ENCODE measurements at regions not wholly inside any gene's neighbourhood (a gene's known extent, or its start where the extent isn't known, plus 50 kb on each side); places are given as distances from the start of the nearest gene placed in this dataset.
A peak's percentile ranks its signal among the peaks of the same experiment; 100 is the strongest.

DNA sequence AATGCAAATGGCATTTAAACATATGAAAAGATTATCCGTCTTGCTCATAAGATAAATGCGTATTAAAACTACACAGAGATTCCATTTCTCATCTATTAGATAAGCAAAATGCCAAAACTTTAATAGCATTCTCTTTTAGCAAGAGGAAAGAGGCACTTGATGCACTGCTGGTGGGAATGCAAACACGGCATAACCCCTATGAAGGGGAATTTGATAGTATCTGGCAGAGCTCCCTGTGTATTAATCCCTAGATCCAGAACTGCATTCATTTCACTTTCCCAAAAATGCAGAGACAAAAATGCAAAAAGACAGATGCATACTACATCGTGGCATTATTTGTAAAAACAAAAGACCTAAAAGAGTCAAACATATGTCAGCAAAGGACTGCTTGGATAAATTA, 193.6 kb upstream of the STARD13 start:
- Mint-ChIP-seq H3K4me1 (ENCODE audit: low read depth) (peaks cover 35% of the 10 kb centered on the region), H3K27me3 (ENCODE audit: insufficient read depth) (peaks cover 1% of the 10 kb centered on the region; the same call in 1 of the 2 replicates)

DNA sequence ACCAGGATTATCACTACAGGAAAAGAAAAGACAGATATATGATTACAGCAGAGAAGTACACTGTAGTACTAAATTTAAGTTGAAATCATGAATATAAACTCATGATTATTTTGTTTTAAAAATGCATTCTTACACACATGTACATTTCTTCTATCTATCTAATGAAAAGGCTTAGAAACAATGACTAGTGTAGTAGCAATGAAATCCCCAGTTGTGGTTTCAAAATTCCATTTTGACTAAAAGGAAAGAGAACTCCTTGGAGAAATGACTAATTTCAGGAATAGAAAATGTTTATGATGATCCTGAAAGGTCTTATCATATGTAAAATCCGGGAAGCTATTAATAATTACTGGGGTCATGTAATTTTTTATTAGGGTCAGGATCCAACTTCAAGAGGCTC, 195.0 kb upstream of the STARD13 start:
- peaks cover 24% of the 10 kb centered on the region for H3K9me3 Mint-ChIP-seq
- H3K27me3 Mint-ChIP-seq (ENCODE audit: insufficient read depth) = peaks cover 1% of the 10 kb centered on the region; the same call in 1 of the 2 replicates
- H3K4me3 Mint-ChIP-seq = no peak overlapping the region
- no peak overlapping the region for H3K27ac Mint-ChIP-seq
- H3K4me1 Mint-ChIP-seq (ENCODE audit: low read depth) = peaks cover 38% of the 10 kb centered on the region
- DNase-seq = peak; percentile 30
- TF ChIP-seq, protein P1, sequence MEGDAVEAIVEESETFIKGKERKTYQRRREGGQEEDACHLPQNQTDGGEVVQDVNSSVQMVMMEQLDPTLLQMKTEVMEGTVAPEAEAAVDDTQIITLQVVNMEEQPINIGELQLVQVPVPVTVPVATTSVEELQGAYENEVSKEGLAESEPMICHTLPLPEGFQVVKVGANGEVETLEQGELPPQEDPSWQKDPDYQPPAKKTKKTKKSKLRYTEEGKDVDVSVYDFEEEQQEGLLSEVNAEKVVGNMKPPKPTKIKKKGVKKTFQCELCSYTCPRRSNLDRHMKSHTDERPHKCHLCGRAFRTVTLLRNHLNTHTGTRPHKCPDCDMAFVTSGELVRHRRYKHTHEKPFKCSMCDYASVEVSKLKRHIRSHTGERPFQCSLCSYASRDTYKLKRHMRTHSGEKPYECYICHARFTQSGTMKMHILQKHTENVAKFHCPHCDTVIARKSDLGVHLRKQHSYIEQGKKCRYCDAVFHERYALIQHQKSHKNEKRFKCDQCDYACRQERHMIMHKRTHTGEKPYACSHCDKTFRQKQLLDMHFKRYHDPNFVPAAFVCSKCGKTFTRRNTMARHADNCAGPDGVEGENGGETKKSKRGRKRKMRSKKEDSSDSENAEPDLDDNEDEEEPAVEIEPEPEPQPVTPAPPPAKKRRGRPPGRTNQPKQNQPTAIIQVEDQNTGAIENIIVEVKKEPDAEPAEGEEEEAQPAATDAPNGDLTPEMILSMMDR (IDR thresholded peaks at IDR 0.05) = no peak
- peaks cover 35% of the 10 kb centered on the region for H3K36me3 Mint-ChIP-seq (ENCODE audit: low read depth)

More for the DNA sequence above, 193.6 kb upstream of the STARD13 start:
- TF ChIP-seq, protein P1 (IDR thresholded peaks at IDR 0.05) = no peak
- peaks cover 15% of the 10 kb centered on the region for H3K9me3 Mint-ChIP-seq
- no peak overlapping the region for H3K27ac Mint-ChIP-seq
- peaks cover 27% of the 10 kb centered on the region for H3K36me3 Mint-ChIP-seq (ENCODE audit: low read depth)
- DNase-seq = no peak
- no peak overlapping the region for H3K4me3 Mint-ChIP-seq

DNA sequence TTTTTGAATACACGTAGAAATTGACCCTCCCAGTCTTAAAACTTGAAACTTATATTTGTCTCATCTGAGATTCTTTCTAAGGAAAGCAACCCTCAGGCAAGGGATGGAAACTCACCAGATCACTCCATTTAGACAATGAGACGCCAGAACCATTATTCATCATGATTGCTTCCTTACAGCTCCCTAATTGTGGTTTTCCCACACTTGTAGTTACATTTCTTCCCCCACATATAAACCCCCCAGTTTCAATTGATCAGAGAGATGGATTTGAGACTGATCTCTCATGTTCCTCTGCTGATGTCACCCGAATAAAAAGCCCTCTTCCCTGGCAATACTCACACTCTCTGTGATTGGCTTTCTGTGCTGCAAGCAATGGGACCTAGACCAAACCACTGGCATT, 197.9 kb upstream of the STARD13 start:
- peak; percentile 51 for DNase-seq
- peak overlapping the region; percentile 73 for H3K27ac Mint-ChIP-seq

DNA sequence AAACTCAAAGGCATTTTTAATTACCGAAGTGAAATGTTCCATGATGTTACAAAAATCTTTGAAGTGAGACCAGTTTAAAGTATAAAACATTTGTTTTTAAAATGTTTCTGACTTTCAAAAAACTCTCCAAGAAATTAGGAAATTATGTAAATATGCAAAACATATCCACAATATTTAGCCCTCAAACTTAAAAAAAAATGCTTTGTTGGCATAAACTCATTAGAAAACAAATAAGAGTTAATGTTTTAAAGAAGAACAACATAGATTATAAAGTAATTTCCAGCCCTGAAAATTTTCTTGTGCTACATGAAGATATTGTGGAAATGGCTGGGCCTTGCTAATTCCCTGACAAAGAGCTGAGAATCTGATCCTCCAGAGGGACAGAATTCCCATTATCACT, 199.7 kb upstream of the STARD13 start:
- H3K4me1 Mint-ChIP-seq (ENCODE audit: low read depth) = peaks cover 52% of the 10 kb centered on the region
- DNase-seq = no peak
- H3K4me3 Mint-ChIP-seq = no peak overlapping the region
- peaks cover 9% of the 10 kb centered on the region for H3K36me3 Mint-ChIP-seq (ENCODE audit: low read depth)
- no peak overlapping the region for H3K27ac Mint-ChIP-seq
- TF ChIP-seq, protein P1 (IDR thresholded peaks at IDR 0.05) = no peak
- H3K27me3 Mint-ChIP-seq (ENCODE audit: insufficient read depth) = no peaks in the 10 kb centered on the region
- peaks cover 9% of the 10 kb centered on the region for H3K9me3 Mint-ChIP-seq

More for the DNA sequence above, 197.9 kb upstream of the STARD13 start:
- H3K27me3 Mint-ChIP-seq (ENCODE audit: insufficient read depth) = no peaks in the 10 kb centered on the region
- peak overlapping the region; percentile 18 for H3K4me3 Mint-ChIP-seq
- peaks cover 58% of the 10 kb centered on the region for H3K4me1 Mint-ChIP-seq (ENCODE audit: low read depth)
- TF ChIP-seq, protein P1 (IDR thresholded peaks at IDR 0.05) = no peak
- peaks cover 18% of the 10 kb centered on the region for H3K36me3 Mint-ChIP-seq (ENCODE audit: low read depth)
- H3K9me3 Mint-ChIP-seq = peaks cover 9% of the 10 kb centered on the region

DNA sequence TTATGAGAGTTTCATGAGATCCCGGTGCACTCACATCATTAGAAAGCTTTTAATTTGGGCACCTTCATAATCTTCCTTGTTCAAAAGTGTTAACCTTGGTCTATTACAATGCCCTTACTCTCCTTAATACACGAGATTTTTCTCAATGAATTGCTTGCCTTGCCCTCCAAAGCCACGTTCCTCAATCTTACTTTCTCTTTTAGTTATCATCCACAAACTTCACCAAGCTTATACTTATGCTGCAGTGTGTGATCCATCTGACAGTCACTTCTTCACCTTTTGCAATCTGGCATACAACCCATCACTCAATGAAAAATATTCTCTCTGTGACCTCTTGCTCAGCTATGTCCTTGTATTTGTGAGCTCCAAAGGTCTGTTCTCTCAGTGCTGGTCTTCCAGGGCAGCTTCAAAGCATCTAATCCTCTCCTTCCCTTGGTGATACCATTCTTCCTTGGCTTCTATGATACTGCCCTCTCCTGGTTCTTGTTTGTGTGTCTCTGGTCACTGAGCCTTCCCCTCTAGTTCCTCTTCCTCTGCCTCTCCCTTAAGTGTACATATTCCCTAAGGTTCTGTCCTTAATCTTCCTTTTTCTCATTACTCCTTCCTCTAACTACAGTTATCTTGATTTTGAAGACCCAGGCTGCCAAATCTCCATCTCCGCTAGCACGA, 202.2 kb upstream of the STARD13 start:
- Mint-ChIP-seq H3K27me3 (ENCODE audit: insufficient read depth) (no peaks in the 10 kb centered on the region), H3K27ac (peak overlapping the region; percentile 29; the same call in 1 of the 2 replicates), H3K4me3 (peak overlapping the region; percentile 66), H3K9me3 (peaks cover 9% of the 10 kb centered on the region), H3K4me1 (ENCODE audit: low read depth) (peaks cover 50% of the 10 kb centered on the region), H3K36me3 (ENCODE audit: low read depth) (peaks cover 9% of the 10 kb centered on the region)
- TF ChIP-seq, protein P1 (IDR thresholded peaks at IDR 0.05) = peak; percentile 75
- DNase-seq = peak; percentile 51
